Activated CD4-positive, alpha-beta T cell treated with anti-CD3 and anti-CD28 coated beads, Interleukin-2, amount 50 U/mL, for 24 hours (primary cell): ENCODE measurements at regions not wholly inside any gene's neighbourhood (a gene's known extent, or its start where the extent isn't known, plus 50 kb on each side); places are given as distances from the start of the nearest gene placed in this dataset.
"Not testable (repeated sequence)": the region's sequence is repeated elsewhere in the genome, so short reads cannot be mapped to it uniquely, and the experiment has no call there.

ENCODE experiments used
- DNase-seq, 2 donors: peaks; one replicate each; pipeline ENCODE4 v3.0.0-alpha.2; 2020; ENCODE audit warnings: low read depth in 1 of 2, low spot score in 1 of 2

GRCh38 chr20:30386099-30386498 lies 871.4 kb upstream of the DEFB115 start:
- not testable (repeated sequence) for DNase-seq

DNA sequence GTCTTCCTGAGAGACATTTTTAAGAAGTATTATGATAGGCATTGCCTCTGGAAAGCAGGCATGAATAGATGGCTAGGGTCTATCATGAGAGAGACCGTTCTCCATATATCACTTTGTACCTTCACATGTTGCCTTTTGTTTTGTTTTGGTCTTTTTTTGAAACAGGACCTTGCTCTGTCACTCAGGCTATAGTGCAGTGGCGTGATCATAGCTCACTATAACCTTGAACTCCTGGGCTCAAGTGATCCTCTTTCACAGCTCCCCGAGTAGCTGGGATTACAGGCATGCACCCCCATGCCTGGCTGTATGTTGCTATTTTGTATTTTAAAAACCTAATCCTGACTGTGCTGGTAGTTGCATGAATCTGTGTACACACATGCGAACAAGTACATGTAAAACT lies 869.6 kb upstream of the DEFB115 start:
- not testable (repeated sequence) for DNase-seq

- not testable (repeated sequence) for DNase-seq
These were observed 863.9 kb upstream of the DEFB115 start for GRCh38 chr20:30393523-30393922.

DNA sequence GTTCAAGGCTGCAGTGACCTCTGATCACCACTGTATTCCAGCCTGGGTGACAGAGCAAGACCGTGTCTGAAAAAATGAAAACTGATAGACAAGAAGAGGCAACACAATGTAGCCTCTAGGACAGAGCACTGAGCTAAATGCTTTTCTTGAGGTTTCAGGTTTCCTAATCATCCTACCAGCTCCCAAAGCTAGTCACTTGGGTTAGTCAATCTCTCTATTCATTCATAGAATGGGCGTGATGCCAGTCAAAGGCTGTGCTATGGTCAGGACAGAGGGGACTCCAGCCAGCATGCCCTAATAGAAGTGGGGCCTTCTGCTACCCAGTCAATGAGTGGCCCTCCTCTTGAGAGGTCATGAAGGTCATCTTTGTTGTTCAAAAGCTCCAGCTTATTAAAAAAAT lies 860.4 kb upstream of the DEFB115 start:
- DNase-seq = not testable (repeated sequence)

DNA sequence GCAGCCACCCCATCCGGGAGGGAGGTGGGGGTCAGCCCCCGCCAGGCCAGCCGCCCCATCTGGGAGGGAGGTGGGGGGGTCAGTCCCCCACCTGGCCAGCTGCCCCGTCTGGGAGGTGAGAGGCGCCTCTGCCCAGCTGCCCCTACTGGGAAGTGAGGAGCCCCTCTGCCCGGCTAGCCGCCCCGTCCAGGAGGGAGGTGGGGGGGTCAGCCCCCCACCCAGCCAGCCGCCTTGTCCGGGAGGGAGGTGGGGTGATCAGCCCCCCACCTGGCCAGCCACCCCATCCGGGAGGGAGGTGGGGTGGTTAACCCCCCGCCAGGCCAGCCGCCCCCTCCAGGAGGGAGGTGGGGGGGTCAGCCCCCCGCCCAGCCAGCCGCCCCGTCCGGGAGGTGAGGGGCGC lies 852.4 kb upstream of the DEFB115 start:
- DNase-seq = not testable (repeated sequence)

DNA sequence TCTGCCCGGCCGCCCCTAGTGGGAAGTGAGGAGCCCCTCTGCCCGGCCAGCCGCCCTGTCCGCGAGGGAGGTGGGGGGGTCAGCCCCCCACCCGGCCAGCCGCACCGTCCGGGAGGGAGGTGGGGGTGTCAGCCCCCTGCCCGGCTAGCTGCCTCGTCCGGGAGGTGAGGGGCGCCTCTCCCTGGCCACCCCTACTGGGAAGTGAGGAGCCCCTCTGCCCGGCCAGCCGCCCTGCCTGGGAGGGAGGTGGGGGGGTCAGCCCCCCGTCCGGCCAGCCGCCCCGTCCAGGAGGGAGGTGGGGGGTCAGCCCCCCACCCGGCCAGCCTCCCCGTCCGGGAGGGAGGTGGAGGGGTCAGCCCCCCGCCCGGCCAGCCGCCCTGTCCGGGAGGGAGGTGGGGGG lies 851.9 kb upstream of the DEFB115 start:
- DNase-seq = not testable (repeated sequence)

DNA sequence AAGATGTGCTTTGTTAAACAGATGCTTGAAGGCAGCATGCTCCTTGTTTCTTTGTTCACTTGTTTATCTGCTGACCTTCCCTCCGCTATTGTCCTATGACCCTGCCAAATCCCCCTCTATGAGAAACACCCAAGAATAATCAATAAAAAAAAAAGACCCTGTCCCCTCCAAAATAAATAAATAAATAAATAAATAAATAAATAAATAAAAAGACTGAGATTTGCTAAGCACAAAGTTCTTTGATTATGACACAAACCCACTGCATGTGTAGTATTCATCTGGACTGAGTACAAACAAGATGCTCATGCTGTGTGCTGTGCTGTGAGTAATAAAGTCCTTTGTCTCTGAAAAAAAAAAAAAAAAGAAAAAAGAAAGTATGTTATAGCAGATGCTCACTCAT lies 851.1 kb upstream of the DEFB115 start:
- DNase-seq = not testable (repeated sequence)

DNA sequence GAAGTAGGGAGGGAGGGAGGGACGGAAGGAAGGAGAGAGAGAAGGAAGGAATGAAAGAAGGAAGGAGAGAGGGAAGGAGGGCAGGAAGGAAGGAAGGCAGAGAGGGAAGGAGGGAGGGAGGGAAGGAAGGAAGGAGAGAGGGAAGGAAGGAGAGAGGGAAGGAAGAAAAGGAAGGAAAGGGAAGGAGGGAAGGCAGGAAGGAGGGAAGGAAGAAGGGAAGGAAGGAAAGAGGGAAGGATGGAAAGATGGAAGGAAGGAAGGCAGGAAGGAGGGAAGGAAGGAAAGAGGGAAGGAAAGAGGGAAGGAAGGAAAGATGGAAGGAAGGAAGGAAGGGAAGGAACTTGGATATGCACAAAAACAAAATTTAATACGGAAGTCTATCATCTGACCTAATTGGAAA lies 844.5 kb upstream of the DEFB115 start:
- DNase-seq = no peak

GRCh38 chr20:30417387-30417786 lies 840.1 kb upstream of the DEFB115 start:
- not testable (repeated sequence) for DNase-seq

GRCh38 chr20:30418378-30418777 lies 839.1 kb upstream of the DEFB115 start:
- not testable (repeated sequence) for DNase-seq

DNA sequence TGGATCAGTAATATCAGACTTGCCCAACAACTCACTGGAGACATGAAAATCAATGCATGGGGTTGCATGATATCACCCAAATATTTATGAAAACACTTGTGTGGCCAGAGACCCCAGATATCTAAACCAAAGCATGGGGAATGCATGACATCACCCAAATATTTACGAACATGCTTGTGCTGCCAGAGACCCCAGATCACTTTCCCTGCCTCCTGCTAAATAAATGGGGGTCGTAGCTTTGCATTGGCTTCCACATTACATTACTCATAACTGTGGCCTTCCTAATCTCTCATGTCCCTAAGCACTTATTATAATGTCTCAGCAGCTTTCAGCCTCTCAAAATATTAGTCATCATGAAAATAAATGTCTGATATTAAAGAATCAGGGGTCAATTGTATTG lies 838.0 kb upstream of the DEFB115 start:
- no peak for DNase-seq

DNA sequence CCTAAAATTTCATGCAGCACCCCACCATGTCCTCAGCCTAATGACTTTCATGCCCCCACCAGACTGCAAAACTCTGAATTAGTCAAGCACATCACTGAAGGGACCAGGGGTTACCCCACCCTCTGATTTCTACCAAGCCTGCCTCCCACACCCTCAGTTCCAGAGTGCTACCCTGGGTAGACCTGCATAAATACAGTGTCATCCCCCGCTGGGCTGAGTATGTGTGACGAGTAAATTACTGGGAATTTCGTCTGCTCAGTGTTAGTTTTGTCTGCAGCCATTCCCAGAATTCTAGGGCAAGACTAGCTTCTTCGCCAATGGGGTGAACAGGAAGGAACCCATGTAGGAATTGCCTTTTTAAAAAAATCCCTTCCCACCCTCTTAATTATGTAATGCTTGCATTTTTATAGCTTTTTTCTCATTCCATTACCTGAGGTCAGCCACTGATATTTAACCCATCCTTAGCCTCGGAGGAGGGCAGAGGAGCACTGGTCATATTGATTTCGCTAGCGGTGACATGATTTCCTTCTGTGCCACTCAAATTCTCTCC lies 837.5 kb upstream of the DEFB115 start:
- not testable (repeated sequence) for DNase-seq
